ENCODE measurements at regions not wholly inside any gene's neighbourhood (a gene's known extent, or its start where the extent isn't known, plus 50 kb on each side); places are given as distances from the start of the nearest gene placed in this dataset.

DNA sequence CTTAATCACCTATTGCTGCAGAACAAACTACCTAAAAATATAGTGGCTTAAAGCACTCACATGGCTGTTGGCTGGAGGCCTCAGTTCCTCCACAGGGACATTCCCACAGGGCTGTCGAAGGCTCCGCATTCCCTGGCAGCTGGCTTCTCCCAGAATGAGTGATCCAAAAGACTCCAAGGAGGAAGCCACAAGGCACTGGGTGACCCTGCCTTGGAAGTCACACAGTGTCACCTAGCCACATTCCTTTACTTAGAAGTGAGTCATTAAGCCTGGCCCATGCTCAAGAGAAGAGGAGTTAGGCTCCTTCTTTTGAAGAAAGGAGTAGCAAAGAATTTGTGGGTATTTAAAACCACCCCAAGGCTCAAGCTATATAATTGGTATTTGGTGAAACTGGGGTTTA lies 63.9 kb upstream of the MAP1LC3B2 start:
- DNase-seq = no peak

DNA sequence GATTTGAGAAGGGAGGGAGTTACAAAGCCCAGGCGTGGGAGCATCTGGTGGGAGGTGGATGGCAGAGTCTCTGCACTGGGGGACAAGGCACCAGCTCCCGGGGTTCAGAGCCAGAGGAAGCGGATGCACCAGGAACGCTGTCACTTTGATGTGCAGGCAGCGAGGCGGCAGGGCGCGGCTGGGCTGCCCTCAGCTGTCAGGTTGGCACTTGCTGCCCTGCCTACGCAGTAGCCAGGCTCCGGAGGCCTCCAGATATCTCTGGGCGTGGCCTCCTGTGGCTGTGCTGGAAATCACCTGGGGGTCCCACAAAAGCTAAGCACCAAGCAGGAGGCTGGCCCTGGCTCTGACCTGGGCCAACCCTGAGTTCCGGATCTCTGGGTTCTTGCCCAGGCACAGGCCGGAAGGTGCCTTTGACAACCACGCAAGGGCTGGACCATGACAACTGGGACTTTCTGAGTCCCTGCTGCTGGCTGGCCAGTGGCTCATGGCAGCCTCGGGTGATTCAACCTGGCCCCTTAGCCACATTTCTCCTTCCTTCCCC lies 62.1 kb upstream of the MAP1LC3B2 start:
- no peak for DNase-seq

DNA sequence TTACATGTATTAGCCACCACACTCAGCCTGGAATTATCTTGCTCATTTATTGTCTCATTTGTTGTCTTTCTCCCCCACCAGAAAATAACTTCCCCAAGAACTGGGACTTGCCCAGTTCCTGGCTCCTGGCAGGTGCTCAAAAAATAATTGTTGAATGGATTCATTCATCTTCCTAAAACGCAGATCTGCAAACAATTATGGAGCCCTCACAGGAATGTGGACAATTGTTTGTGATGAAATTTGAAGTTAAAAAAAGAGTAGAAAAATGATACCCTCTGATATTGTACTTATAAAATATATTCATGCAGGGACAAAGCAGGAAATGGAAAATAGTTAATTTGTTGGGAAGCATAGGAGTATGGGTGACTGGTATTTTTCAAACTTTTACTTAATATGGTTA lies 60.7 kb upstream of the MAP1LC3B2 start:
- no peak for DNase-seq

DNA sequence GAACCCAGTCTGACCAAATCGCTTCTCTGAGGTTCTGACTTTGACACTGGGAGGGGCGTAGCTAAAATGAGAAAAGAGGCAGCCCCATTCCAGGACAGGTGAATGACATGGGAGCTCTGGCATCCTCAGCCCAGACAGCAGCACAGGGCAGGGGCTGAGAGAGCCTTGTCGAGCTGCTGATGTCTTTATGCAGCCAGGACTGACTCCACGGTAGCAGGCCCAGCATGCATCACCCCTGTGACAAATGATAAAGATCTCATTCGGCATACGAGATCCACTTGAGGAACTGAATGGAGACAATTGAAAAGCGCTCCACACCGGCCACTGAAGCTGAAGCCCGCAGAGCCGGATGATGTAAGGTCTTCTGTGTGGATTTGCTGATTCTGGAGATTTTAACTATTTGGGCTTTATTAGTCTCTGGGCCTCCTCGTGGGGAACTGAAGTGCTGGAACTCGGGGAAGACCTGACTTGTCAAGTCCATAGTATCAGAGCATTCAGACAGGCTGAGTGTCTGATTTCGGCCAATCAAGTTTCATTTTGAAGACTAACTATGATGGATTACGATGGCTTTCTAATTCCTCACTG lies 56.9 kb upstream of the MAP1LC3B2 start:
- DNase-seq = no peak

DNA sequence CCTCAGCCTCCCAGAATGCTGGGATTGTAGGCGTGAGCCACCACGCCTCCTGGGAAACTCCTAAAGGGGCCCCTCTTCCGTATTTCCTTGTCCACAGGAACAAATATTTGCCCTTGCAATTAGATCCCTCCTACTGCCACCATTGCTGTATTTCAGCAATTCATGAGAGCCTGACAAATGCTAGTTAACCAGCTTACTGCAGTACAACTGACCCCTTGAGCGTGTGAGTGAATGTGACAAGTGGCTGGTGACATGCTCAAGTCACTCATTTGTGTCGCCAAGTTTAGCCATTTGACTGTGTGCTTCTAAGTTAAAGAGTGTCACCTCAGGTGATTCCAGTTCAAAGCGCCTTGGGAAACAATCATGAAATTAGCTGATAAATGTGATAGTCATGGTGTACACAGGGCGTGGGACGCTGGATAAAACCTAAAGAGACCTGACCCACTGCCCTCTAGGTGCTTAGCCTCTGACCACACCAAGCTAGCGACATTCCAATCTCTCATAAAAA lies 56.1 kb upstream of the MAP1LC3B2 start:
- no peak for DNase-seq

DNA sequence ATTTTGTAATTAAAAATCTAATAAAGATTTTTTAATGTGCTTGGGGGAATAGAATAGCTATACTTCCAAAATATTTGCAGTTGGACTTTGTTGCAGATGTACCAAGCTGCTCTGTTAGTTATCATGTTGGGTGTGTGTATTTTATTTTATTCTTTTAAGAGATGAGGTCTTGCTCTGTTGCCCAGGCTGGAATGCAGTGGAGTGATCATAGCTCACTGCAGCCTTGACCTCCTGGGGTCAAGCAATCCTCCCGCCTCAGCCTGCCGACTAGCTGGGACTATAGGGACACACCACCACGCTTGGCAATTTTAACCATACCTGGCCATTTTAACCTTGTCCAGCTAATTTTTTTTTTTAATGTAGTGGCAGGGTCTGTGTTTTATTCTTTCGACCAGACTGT lies 54.7 kb upstream of the MAP1LC3B2 start:
- no peak for DNase-seq

DNA sequence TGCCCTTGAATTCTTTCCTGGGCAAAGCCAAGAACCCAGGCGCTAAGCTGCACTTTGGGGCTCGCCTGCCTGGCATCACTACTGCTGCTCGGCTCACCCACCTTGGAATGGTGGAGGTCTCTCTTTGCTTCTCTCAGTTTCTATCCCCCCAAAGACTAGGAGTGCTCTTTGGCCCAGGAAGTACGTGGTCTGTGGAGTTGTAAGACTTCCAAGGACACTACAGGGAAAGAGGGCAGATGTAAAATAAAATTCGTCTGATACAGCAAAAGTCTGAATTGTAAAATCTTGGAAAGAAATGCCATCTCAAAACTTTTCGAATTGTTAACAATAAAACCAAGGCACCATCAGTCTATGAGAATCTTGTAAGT lies 52.5 kb upstream of the MAP1LC3B2 start:
- DNase-seq = no peak

DNA sequence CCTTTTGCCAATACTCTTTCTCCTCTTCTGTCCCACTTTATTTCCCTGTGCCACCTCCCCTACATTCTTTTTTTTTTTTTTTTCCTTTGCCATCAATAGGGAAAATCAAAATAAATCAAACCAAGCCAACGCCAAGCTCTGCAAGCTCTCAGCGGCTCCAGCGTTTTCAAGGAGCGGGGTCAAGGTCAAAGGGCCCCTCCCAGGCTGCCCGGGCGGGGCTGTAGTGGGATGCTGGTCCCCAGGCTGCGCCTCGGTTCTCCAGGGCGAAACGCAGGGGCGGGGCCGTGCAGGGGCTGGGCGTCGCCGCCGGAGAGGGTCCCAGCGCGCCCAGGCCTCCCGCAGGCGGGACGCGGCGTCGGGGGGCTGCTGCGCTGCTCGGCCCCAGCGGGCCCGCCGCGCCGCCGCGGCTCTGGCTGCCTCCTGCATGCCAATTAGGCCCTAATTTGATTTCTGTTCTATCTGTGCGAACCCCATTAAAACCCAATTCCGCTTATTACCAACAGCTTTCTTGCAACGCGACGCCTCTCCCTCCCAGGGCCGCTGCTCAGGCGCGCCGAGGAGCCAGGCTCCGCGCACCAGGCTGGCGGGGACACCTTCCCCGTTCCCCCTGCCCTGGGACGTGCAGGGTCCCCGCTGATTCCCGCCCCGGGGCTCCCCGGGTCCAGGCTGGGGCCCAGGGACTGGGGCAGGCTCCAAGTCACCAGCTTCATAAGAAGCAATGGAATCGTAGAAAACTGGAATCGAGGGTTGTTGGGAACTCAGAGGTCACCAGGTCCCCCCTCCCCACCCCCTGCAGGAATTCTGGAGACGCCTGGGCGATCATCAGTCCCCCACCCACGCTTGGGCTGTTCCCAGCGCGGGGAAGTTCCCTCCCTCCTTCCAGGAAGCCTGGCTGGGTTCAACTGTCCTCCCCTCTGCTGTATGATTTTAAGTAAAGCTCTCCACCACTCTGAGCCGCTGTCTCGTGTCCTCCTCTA lies 50.7 kb upstream of the MAP1LC3B2 start:
- peak; percentile 43 for DNase-seq
